NCI-H1417 (cell line): ENCODE measurements at regions not wholly inside any gene's neighbourhood (a gene's known extent, or its start where the extent isn't known, plus 50 kb on each side); places are given as distances from the start of the nearest gene placed in this dataset.
"Not testable (repeated sequence)": the region's sequence is repeated elsewhere in the genome, so short reads cannot be mapped to it uniquely, and the experiment has no call there.

Experiments used
- DNase-seq, 3 experiments: peaks; one replicate each; lab custom pipeline; 2025; lab: John Stamatoyannopoulos, UW

GRCh38 chr4:28278676-28279075 is 1418.0 kb downstream of the STIM2 start:
- DNase-seq = no peak

- no peak for DNase-seq
These were observed 1418.6 kb downstream of the STIM2 start for GRCh38 chr4:28279249-28279648.

GRCh38 chr4:28286266-28286665 is 1425.6 kb downstream of the STIM2 start:
- DNase-seq = not testable (repeated sequence)

GRCh38 chr4:28287831-28288233 is 1427.2 kb downstream of the STIM2 start:
- no peak for DNase-seq

GRCh38 chr4:28296239-28296638 is 1435.6 kb downstream of the STIM2 start:
- peak in 1 of 3 experiments; percentile 5 for DNase-seq

DNA sequence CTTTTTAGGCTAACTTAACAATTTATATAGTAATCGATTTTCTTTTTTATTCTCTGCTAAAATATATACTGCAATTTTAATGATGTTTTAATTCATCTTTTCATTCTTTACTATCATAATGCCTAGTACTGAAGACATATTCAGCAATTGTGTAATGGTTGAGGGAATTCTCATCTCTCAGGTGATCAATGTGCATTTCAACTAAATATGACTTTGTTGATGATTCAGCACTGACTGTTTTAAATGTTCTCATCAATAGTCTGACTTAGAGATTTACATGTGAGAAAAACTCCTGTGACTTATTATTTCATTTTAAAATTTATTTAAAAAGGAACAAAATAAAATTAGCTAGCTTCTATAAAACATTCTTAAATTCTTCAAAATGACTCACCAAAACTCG is 1450.3 kb downstream of the STIM2 start:
- no peak for DNase-seq

- not testable (repeated sequence) for DNase-seq
These were observed 1451.9 kb downstream of the STIM2 start for GRCh38 chr4:28312497-28312896.

GRCh38 chr4:28313729-28314713 is 1453.4 kb downstream of the STIM2 start:
- no peak for DNase-seq

- no peak for DNase-seq
These were observed 1456.6 kb downstream of the STIM2 start for GRCh38 chr4:28317221-28317620.

DNA sequence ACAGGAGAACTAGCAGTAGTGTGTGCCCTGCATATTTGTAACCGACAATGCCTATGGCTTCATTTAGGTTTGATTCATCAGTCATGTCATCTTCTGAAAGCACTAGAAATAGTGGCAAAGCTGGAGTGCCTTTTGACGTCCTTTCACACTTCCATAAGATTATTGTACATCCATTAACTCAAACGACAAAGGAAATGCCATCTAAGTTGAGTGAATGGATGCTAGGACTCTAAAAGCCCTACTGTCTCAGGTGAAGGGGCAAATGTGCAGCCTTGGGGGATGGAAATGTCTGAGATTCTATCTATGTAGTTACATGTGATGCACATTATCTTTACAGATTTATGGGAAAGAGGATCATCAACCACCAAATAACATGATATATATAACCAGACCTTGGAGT is 1473.6 kb downstream of the STIM2 start:
- DNase-seq = no peak

DNA sequence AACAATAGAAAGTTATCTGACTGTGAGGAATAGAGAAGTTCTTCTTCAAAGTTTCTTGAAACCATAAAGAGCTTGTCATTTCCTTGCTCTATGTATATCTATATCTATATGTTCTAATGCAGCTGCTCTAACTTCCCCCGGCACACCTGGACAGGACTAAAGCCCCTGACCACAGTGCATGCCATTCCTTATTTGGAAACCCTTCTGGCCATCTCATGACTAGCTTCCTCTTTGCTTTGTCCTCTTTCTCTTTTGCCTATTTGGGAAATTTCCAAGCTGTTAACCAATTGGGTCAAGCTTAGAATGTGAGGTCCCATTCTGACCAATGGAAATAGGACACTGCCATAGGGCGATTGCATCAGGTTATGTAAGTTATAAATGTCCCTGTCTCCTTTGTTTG is 1481.1 kb downstream of the STIM2 start:
- no peak for DNase-seq

GRCh38 chr4:28350485-28350884 is 1489.8 kb downstream of the STIM2 start:
- peak in 1 of 3 experiments; percentile 25 for DNase-seq

GRCh38 chr4:28351102-28351501 is 1490.5 kb downstream of the STIM2 start:
- DNase-seq = no peak

- DNase-seq = no peak
These were observed 1491.2 kb downstream of the STIM2 start for GRCh38 chr4:28351826-28352225.

DNA sequence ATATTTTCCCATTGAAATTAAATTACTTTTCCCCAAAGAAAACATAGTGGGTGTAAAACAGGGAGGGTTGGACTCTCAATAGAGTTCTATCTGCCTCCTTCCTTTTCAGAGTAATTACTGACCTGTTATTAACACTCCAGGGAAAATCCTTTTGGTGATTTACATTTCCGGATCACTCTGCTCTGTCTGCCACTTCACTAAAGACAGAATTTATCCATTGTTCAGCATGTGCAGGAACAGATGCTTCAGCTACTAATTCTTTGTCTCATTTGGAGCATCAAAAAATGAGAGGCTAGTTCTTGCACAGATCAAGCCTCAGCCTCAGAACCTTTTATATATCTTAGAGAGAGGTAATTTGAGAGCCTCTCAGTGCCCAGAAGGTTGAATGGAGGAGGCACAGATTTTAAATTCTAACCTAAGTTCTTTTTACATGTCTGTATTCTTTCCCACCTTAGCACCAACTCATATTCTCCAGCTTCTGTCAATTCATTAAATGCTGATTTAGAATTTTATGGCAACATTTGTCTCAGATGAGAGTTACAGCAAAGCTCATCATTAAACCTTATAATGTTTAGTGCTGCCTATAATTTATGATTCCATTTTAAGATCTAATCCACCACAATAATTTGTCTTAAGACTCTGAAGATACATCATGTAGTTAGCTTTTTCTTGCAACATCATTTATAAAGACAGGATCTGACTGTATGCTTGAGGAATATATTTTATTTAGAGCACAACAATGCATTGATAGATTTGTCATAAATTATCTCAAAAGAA is 1494.4 kb downstream of the STIM2 start:
- peak in 2 of 3 experiments; percentile 41 to 88 for DNase-seq

- peak in 1 of 3 experiments; percentile 22 for DNase-seq
These were observed 1497.3 kb downstream of the STIM2 start for GRCh38 chr4:28357990-28358389.

DNA sequence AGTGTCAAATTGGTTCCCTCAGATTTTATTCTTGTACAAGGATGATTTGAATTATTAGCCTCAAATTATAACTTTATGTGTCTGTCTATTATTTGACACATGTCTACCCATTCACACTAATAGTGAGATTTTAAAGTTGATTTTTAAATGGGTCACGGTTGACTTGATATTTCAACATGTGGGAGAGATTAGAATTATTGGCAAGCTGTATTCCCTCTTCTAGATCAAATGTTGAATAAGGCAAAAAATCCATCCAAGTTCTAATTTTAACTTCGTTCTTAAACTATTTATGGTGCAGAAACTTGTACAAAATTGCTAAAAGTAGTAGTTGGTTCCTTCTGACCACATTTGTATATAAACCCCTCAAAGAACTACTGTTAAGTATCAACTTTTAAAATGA is 1498.0 kb downstream of the STIM2 start:
- DNase-seq = no peak

GRCh38 chr4:28360681-28361080 is 1500.0 kb downstream of the STIM2 start:
- no peak for DNase-seq

GRCh38 chr4:28362169-28362568 is 1501.5 kb downstream of the STIM2 start:
- DNase-seq = no peak

GRCh38 chr4:28369499-28369898 is 1508.9 kb downstream of the STIM2 start:
- no peak for DNase-seq

DNA sequence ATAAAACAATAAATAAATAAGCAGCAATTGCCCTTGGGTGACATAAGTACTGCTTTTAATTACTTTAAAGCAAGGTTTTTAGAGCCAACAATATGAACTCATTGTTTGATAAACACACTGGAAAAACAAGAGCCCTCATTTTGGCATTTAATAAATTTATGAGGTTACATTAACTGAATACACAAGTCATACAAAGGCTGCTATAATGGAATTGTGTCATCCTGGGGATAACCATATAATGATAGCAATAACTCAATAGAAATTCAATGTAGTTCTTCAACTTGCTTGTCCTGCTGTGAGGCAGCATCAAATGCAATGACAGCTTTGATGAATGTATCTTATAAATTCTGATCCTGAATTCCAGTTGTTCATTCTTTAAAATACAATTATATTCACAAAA is 1512.5 kb downstream of the STIM2 start:
- peak in 2 of 3 experiments; percentile 20 to 86 for DNase-seq

DNA sequence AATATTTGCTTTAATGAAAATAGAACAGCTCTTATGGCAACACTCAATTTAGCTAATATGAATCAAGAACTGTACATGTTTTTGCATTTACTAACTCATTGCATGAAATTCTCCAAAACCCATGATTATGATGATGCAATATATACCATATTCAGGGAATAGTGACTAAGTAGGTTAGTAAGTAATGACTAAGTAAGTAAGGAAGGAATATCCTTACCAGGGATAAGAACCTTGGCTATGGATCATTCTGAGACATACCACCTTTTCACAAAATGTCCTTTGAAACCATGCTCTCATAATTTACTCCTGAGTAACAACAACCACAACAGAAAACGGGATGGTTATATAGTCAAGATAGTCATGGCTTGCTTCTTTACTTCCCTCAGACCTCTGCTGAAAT is 1513.0 kb downstream of the STIM2 start:
- no peak for DNase-seq
